ENCODE measurements at regions not wholly inside any gene's neighbourhood (a gene's known extent, or its start where the extent isn't known, plus 50 kb on each side); places are given as distances from the start of the nearest gene placed in this dataset.

DNA sequence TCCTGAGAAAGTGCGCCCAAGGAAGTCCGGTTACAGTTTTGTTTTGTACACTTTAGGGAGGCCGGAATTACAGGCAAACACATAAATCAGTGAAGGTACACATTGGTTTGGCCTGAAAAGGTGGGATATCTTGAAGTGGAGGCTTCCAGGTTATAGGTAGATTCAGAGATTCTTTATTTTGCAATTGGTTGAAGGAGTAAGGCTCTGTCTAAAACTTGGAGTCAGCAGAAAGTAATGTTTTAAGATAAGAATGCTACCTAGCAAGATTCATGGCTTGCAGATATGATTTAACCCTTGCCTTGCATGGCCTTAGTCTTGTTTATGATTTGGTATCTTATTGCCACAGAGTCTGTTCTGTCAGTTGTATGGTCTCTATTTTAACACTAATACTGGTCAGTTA lies 165.9 kb upstream of the NDUFV2 start:
- Histone ChIP-seq H3K36me3 (ENCODE audit: control insufficient read depth in 3 of 3, insufficient read depth in 2 of 3, low read depth in 1 of 3, low read length in 3 of 3) (no peaks in the 10 kb centered on the region), H3K4me1 (ENCODE audit: control insufficient read depth in 3 of 3, insufficient read depth in 2 of 3, low read depth in 1 of 3, low read length in 2 of 3) (peaks cover 0 to 16% (median 0%) of the 10 kb centered on the region in 3 donors), H3K27ac (ENCODE audit: low read depth in 1 of 3, low read length in 2 of 3) (no peak overlapping the region), H3K27me3 (ENCODE audit: control insufficient read depth in 3 of 3, insufficient read depth in 3 of 3, low read length in 3 of 3) (no peaks in the 10 kb centered on the region), H3K4me3 (ENCODE audit: low read depth in 1 of 3, low read length in 3 of 3) (no peak overlapping the region), H3K9me3 (ENCODE audit: control insufficient read depth in 2 of 2, insufficient read depth in 1 of 2, low read depth in 1 of 2, low read length in 1 of 2) (peaks cover 0 to 8% of the 10 kb centered on the region in 2 donors)
- 78 to 82% (median 78%) methylated on average over 3 of the region's 3 CpGs for WGBS, 3 donors
- DNase-seq (peak in 1 of 2 donors; percentile 24), FAIRE-seq (no peak)

DNA sequence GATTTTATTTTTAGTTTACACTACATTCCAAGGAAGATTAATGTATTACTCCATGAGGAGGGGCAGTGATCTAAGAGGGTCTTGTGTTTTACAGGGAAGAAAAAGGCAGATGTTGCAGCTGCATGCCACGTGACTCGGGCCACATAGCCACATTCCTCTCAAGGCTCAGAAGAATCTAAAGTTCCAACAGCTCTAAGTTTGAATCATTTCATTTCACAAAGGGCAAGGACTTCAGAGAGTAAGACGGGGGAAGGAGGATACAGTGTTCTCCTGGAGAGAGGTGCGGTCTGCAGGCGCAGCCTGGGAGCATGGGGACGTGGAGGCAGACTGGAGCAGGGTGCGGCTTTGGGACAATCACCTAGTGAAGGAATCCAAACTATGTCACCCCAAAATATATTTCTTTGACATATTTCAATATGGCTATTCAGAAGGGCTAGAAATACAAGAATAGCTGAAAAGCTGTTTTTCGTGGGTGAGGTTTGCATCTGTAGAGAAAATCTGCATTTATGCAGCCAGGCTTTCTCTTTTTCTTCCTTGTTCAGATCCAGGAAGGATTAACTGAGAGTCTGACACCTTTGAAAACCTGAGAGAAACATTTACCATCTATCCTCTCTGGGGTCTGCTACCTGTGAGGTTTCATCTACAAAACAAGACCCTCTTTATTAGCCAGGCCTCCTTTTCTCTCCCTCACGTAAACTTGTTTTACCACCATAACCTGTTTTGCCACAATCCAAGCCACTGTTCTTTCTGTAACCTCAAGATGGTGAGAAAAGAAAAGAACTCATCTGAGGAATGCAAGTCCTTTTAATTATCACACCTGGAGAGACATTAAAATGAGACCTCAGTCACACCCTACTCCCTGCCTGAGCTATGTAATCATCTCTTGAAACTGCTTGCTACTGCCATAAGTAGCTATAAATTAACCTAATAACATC lies 165.1 kb upstream of the NDUFV2 start:
- H3K4me1 ChIP-seq (ENCODE audit: control insufficient read depth in 3 of 3, insufficient read depth in 2 of 3, low read depth in 1 of 3, low read length in 2 of 3): peaks cover 0 to 16% (median 0%) of the 10 kb centered on the region in 3 donors

DNA sequence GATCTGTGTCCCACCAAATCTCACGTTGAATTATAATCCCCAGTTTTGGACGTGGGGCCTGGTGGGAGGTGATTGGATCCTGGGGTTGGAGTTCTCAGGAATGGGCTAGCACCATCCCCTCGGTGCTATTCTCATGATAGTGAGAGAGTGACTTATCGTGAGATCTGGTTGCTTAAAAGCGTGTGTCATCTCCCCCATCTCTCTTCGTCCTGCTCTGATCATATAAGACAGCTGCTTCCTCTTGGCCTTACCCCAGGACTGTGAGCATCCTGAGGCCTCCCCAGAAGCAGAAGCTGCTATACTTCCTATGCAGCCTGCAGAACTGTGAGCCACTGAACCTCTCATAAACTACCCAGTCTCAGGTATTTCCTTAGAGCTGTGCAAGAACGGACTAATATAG lies 163.7 kb upstream of the NDUFV2 start:
- WGBS, 3 donors: 66 to 82% (median 73%) methylated on average over 7 of the region's 7 CpGs
- no peak for FAIRE-seq
- H3K27ac ChIP-seq (ENCODE audit: low read depth in 1 of 3, low read length in 2 of 3): no peak overlapping the region

More for the DNA sequence above, 165.1 kb upstream of the NDUFV2 start:
- H3K27me3 ChIP-seq (ENCODE audit: control insufficient read depth in 3 of 3, insufficient read depth in 3 of 3, low read length in 3 of 3): no peaks in the 10 kb centered on the region
- H3K36me3 ChIP-seq (ENCODE audit: control insufficient read depth in 3 of 3, insufficient read depth in 2 of 3, low read depth in 1 of 3, low read length in 3 of 3): no peaks in the 10 kb centered on the region
- no peak overlapping the region for H3K4me3 ChIP-seq (ENCODE audit: low read depth in 1 of 3, low read length in 3 of 3)
- no peak overlapping the region for H3K27ac ChIP-seq (ENCODE audit: low read depth in 1 of 3, low read length in 2 of 3)
- WGBS, 3 donors: 80 to 81% (median 80%) methylated on average over 9 of the region's 9 CpGs
- FAIRE-seq: no peak
- peaks cover 0 to 7% of the 10 kb centered on the region in 2 donors for H3K9me3 ChIP-seq (ENCODE audit: control insufficient read depth in 2 of 2, insufficient read depth in 1 of 2, low read depth in 1 of 2, low read length in 1 of 2)
- DNase-seq: peak in 1 of 2 donors; percentile 26

DNA sequence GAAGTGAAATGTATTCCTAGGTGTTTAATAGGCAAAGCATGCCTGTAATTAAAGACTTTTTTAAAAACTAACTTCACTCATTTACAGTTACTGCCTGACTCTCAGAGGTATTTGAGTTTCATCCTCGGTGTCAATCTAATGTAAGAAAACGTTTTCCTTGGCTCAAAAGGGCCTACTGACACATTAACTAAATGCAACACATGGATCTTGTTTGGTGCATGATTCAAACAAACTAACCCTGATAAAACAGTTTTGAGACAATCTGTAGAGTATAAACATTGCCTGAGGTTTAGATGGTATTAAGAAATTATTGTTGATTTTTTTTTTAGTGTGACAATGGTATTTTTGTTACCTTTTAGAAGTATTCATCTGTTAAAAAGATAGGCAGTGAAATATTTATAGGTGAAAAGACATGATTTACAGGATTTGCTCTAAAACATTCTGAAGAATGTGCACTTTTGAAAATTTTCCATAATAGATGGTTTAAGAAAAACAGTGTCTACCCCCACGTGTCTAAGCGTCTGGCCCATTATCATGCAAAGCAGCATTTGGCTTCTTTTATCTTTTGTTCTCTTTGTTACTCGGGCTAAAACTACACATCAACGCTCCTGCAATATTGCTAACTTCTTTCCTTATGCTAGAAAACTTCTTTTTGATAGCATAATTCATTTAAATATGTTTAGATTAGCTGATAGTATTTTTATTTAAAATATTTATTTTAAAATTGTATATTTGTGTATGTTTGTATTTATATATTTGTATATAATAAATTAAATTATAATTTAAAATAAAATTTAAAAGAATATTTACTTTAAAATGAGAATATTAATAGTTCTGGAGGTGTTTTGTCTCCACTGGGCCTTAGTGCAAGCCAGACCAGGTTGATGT lies 160.2 kb upstream of the NDUFV2 start:
- Histone ChIP-seq H3K4me3 (ENCODE audit: low read depth in 1 of 3, low read length in 3 of 3) (no peak overlapping the region), H3K27ac (ENCODE audit: low read depth in 1 of 3, low read length in 2 of 3) (no peak overlapping the region), H3K36me3 (ENCODE audit: control insufficient read depth in 3 of 3, insufficient read depth in 2 of 3, low read depth in 1 of 3, low read length in 3 of 3) (no peaks in the 10 kb centered on the region), H3K4me1 (ENCODE audit: control insufficient read depth in 3 of 3, insufficient read depth in 2 of 3, low read depth in 1 of 3, low read length in 2 of 3) (peaks cover 0 to 4% (median 0%) of the 10 kb centered on the region in 3 donors), H3K27me3 (ENCODE audit: control insufficient read depth in 3 of 3, insufficient read depth in 3 of 3, low read length in 3 of 3) (no peaks in the 10 kb centered on the region), H3K9me3 (ENCODE audit: control insufficient read depth in 2 of 2, insufficient read depth in 1 of 2, low read depth in 1 of 2, low read length in 1 of 2) (no peaks in the 10 kb centered on the region)
- 79 to 88% (median 84%) methylated on average over 6 of the region's 6 CpGs for WGBS, 3 donors
- DNase-seq (no peak), FAIRE-seq (no peak)

More for the DNA sequence above, 163.7 kb upstream of the NDUFV2 start:
- Histone ChIP-seq H3K9me3 (ENCODE audit: control insufficient read depth in 2 of 2, insufficient read depth in 1 of 2, low read depth in 1 of 2, low read length in 1 of 2) (no peaks in the 10 kb centered on the region), H3K27me3 (ENCODE audit: control insufficient read depth in 3 of 3, insufficient read depth in 3 of 3, low read length in 3 of 3) (no peaks in the 10 kb centered on the region), H3K4me1 (ENCODE audit: control insufficient read depth in 3 of 3, insufficient read depth in 2 of 3, low read depth in 1 of 3, low read length in 2 of 3) (peaks cover 0 to 16% (median 0%) of the 10 kb centered on the region in 3 donors), H3K36me3 (ENCODE audit: control insufficient read depth in 3 of 3, insufficient read depth in 2 of 3, low read depth in 1 of 3, low read length in 3 of 3) (no peaks in the 10 kb centered on the region), H3K4me3 (ENCODE audit: low read depth in 1 of 3, low read length in 3 of 3) (no peak overlapping the region)
- DNase-seq: no peak

DNA sequence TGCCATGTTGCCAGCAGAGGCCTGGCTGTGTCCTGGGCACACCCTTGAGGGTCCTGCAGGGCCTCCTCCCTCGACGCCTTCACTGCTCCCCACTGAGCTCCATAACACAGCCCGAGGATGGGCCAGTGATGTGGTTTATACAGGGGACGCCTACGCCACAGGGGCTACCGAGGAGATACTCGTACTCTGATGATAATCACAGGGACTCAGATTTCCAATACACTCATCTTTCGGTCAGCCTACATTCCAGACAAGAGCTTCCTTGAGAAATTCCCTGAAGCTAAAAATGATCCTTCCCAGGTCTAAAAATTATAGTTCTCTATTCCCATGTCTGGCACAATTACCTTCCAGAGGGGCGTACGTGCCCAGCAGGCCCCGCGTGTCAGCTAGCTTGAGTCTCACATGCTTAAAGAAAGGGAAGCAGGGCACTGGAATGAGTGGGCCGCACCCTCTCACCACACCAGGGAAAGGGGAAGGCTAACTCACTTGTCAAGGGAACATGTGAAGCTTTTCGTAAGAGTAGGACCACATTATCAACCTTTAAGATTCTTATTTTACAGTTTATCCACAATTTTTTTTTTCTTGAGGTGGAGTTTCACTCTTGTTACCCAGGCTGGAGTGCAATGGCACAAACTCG lies 159.5 kb upstream of the NDUFV2 start:
- no peak for DNase-seq
- 94% methylated on average over 15 of the region's 15 CpGs for WGBS, 3 donors
- Histone ChIP-seq H3K36me3 (ENCODE audit: control insufficient read depth in 3 of 3, insufficient read depth in 2 of 3, low read depth in 1 of 3, low read length in 3 of 3) (no peaks in the 10 kb centered on the region), H3K9me3 (ENCODE audit: control insufficient read depth in 2 of 2, insufficient read depth in 1 of 2, low read depth in 1 of 2, low read length in 1 of 2) (no peaks in the 10 kb centered on the region), H3K4me1 (ENCODE audit: control insufficient read depth in 3 of 3, insufficient read depth in 2 of 3, low read depth in 1 of 3, low read length in 2 of 3) (no peaks in the 10 kb centered on the region), H3K27me3 (ENCODE audit: control insufficient read depth in 3 of 3, insufficient read depth in 3 of 3, low read length in 3 of 3) (no peaks in the 10 kb centered on the region), H3K27ac (ENCODE audit: low read depth in 1 of 3, low read length in 2 of 3) (no peak overlapping the region), H3K4me3 (ENCODE audit: low read depth in 1 of 3, low read length in 3 of 3) (no peak overlapping the region)
- no peak for FAIRE-seq

DNA sequence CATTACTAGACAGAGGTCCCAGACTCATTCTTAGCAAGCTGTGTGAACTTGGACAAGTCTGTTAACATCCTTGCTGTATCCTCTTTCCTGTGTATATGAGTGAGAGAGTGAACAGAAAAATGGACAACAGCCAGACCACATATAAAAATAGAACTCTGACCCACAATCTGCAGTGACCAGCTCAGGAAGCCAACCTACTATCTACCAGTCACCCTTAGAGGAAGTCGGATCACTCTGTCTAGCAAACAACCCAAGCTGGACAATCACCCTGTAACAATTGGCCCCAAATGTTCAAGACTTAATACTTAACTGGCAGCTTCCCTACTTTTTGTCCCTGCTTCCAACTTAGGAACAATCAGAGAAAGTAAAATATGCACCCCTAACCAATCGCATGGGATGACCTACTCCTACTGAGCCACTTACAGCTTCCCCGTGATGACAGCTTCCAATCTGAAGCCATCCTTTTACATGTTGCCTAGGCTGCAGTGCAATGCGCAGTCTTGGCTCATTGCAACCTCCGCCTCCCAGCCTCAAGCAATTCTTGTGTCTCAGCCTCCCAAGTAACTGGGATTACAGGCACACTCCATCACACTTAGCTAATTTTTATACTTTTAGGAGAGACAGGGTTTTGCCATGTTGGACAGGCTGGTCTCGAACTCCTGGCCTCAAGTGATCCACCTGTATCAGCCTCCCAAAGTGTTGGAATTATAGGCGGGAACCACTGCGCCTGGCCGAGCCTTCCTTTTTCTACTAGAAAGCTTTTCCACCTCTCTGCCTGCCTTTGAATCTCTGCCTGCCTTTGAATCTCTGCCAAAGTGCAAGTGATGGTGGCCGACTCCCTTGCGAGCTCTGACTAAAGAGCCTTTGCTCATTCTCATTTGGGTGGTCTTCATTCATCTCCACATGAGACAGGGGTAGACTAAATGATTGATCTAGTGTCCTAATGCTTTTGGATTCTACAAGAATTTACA lies 158.3 kb upstream of the NDUFV2 start:
- no peaks in the 10 kb centered on the region for H3K36me3 ChIP-seq (ENCODE audit: control insufficient read depth in 3 of 3, insufficient read depth in 2 of 3, low read depth in 1 of 3, low read length in 3 of 3)
- peaks cover 0 to 3% (median 0%) of the 10 kb centered on the region in 3 donors for H3K27me3 ChIP-seq (ENCODE audit: control insufficient read depth in 3 of 3, insufficient read depth in 3 of 3, low read length in 3 of 3)
- no peaks in the 10 kb centered on the region for H3K4me1 ChIP-seq (ENCODE audit: control insufficient read depth in 3 of 3, insufficient read depth in 2 of 3, low read depth in 1 of 3, low read length in 2 of 3)
- no peak overlapping the region for H3K4me3 ChIP-seq (ENCODE audit: low read depth in 1 of 3, low read length in 3 of 3)
- DNase-seq (no peak), FAIRE-seq (no peak)
- H3K9me3 ChIP-seq (ENCODE audit: control insufficient read depth in 2 of 2, insufficient read depth in 1 of 2, low read depth in 1 of 2, low read length in 1 of 2): no peaks in the 10 kb centered on the region
- WGBS, 3 donors: 86 to 92% (median 86%) methylated on average over 11 of the region's 11 CpGs
- H3K27ac ChIP-seq (ENCODE audit: low read depth in 1 of 3, low read length in 2 of 3): no peak overlapping the region

DNA sequence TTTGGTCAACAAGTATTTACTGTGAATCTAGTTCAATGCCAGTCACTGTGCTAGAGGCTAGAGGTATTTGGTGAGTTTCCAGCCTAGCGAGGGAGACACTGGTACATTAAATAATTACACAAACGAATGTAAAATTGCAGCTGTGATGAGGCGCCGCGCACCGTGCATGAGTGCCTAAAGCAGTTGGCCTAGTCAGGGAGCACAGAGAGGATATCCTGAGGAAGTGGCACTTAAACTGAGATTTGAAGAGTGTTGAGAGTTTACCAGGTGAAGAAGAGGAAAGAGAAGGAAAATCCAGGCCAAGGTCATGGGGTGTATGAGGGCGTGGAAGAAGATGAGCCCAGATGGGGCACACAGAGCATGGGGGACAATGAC lies 157.6 kb upstream of the NDUFV2 start:
- 67 to 86% (median 83%) methylated on average over 7 of the region's 7 CpGs for WGBS, 3 donors
- no peak for FAIRE-seq
- H3K27ac ChIP-seq (ENCODE audit: low read depth in 1 of 3, low read length in 2 of 3): no peak overlapping the region

More for the DNA sequence above, 157.6 kb upstream of the NDUFV2 start:
- no peaks in the 10 kb centered on the region for H3K4me1 ChIP-seq (ENCODE audit: control insufficient read depth in 3 of 3, insufficient read depth in 2 of 3, low read depth in 1 of 3, low read length in 2 of 3)
- peaks cover 0 to 3% (median 0%) of the 10 kb centered on the region in 3 donors for H3K27me3 ChIP-seq (ENCODE audit: control insufficient read depth in 3 of 3, insufficient read depth in 3 of 3, low read length in 3 of 3)
- no peak overlapping the region for H3K4me3 ChIP-seq (ENCODE audit: low read depth in 1 of 3, low read length in 3 of 3)
- DNase-seq: no peak
- no peaks in the 10 kb centered on the region for H3K9me3 ChIP-seq (ENCODE audit: control insufficient read depth in 2 of 2, insufficient read depth in 1 of 2, low read depth in 1 of 2, low read length in 1 of 2)
- H3K36me3 ChIP-seq (ENCODE audit: control insufficient read depth in 3 of 3, insufficient read depth in 2 of 3, low read depth in 1 of 3, low read length in 3 of 3): no peaks in the 10 kb centered on the region
